Testis (tissue), 2 donors: ENCODE measurements at regions not wholly inside any gene's neighbourhood (a gene's known extent, or its start where the extent isn't known, plus 50 kb on each side); places are given as distances from the start of the nearest gene placed in this dataset.
"Not testable (repeated sequence)": the region's sequence is repeated elsewhere in the genome, so short reads cannot be mapped to it uniquely, and the experiment has no call there.

Source experiments
- DNase-seq: peaks from one replicate; pipeline ENCODE4 v3.0.0-alpha.2; 2019
- H3K27ac ChIP-seq, 2 donors: fragments of 200-600 bp; sonication (generic); one replicate each; pipeline ENCODE4 v1.5.1; 2019
- H3K27me3 ChIP-seq: fragments of 200-600 bp; sonication (generic); one replicate; pipeline ENCODE4 v1.5.1; 2019
- H3K36me3 ChIP-seq: fragments of 200-600 bp; sonication (generic); one replicate; pipeline ENCODE4 v1.5.1; 2017; ENCODE audit warnings: low read depth; ENCODE audit errors: missing control alignments
- H3K4me1 ChIP-seq: fragments of 200-600 bp; sonication (generic); one replicate; pipeline ENCODE4 v1.5.1; 2019
- H3K4me3 ChIP-seq, 2 donors: fragments of 200-600 bp; sonication (generic); one replicate each; pipeline ENCODE4 v1.5.1; 2017 to 2019
- H3K9me3 ChIP-seq: fragments of 200-600 bp; sonication (generic); one replicate; pipeline ENCODE4 v1.5.1; 2017
- POLR2A ChIP-seq: fragments of 450-650 bp; IDR thresholded peaks from one replicate; pipeline ENCODE4 v1.6.1; 2017; ENCODE audit warnings: antibody characterized with exemption, mild to moderate bottlenecking, moderate library complexity
- WGBS, 2 donors: methylation state at CpG; one replicate each; pipeline ENCODE4 v1.1.5; 2018; 5-methylcytosine and 5-hydroxymethylcytosine counted together
- intact Hi-C: fragments of 100-400 bp; cut with DNase I; formaldehyde crosslinking; loops from one replicate; pipeline ENCODE4 v1.15.1; 2023; ENCODE audit warnings: low total_unique reads
- TF ChIP-seq, protein P1 (sequence below), 3 experiments: fragments of 450-650 bp in 2 of 3; fragments of 200-600 bp in 1 of 3; sonication (generic) in 1 of 3; IDR thresholded peaks; one replicate each; pipeline ENCODE4 v1.5.1; 2016 to 2019; ENCODE audit warnings: antibody characterized with exemption in 3 of 3, mild to moderate bottlenecking in 2 of 3, moderate library complexity in 1 of 3

DNA sequence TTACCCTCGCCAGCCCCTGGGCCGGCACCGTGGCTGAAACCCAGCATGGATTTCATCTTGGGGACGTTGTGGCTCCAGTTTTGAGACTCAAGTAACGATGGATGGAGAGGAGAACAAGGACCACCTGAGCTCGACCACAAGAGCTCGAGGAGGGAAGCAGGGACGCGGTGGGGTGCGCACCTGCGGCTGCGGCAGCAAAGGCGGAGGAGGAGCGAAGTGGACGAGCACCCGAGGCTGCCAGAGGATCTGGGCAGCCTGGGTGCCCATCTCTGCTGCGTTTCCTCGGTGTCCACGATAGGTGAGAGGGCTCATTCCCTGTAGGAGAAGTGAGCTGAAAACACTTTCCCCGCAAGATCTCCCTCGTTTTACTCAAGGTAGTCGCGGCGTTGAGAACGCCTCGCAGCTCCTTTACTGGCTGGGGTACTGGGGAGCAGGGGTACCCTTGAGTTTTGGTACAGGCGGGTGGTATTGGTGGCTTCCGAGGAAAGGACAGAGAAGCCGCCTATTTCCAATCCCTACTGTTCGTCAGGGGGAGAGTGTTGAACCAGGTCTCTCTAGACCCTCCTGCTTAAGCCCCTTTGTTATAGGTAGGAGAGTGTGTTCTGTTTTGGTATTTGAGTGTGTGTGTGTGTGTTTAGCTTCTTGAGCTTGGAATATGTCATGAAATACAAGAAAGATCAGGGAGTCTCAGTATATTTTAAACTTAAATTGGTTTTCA lies 137.7 kb downstream of the TRIM27 start:
- no peaks in the 10 kb centered on the region for H3K4me1 ChIP-seq
- 0 to 1% methylated on average over 16 to 30 of the region's 30 CpGs for WGBS, 2 donors
- no peaks in the 10 kb centered on the region for H3K27me3 ChIP-seq
- TF ChIP-seq, protein P1, sequence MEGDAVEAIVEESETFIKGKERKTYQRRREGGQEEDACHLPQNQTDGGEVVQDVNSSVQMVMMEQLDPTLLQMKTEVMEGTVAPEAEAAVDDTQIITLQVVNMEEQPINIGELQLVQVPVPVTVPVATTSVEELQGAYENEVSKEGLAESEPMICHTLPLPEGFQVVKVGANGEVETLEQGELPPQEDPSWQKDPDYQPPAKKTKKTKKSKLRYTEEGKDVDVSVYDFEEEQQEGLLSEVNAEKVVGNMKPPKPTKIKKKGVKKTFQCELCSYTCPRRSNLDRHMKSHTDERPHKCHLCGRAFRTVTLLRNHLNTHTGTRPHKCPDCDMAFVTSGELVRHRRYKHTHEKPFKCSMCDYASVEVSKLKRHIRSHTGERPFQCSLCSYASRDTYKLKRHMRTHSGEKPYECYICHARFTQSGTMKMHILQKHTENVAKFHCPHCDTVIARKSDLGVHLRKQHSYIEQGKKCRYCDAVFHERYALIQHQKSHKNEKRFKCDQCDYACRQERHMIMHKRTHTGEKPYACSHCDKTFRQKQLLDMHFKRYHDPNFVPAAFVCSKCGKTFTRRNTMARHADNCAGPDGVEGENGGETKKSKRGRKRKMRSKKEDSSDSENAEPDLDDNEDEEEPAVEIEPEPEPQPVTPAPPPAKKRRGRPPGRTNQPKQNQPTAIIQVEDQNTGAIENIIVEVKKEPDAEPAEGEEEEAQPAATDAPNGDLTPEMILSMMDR (IDR thresholded peaks at IDR 0.05), result no peak
- TF ChIP-seq POLR2A, result no peak
- H3K27ac ChIP-seq, result no peak overlapping the region
- no peaks in the 10 kb centered on the region for H3K9me3 ChIP-seq
- no peaks in the 10 kb centered on the region for H3K36me3 ChIP-seq
- intact Hi-C loops, result no loop called here
- no peak for DNase-seq
- H3K4me3 ChIP-seq, result peak overlapping the region in 1 of 2 donors; percentile 5

DNA sequence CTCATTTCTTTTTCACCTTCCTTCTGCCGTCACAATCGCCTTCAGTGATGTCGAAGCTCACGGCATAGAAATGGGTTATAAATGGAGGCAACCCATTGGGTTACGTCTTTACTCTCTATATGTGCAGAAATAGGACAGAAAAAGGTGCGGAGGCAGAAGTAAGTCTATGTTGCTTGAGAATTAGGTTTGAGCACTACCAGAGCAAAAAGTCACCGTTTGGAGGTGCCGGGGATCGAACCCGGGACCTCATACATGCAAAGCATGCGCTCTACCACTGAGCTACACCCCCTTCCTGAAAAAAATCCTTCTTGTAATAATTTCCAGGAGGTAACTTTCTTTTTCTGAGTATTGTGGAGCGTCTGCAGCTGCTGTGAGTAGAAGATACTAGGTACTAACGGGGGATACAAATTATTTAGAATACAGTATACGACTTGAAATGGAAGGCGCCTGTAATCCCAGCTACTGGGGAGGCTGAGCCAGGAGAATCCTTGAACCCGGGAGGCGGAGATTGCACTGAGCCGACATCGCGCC lies 134.2 kb downstream of the TRIM27 start:
- 5 to 6% methylated on average over 20 of the region's 20 CpGs for WGBS, 2 donors
- DNase-seq, result no peak
- TF ChIP-seq, protein P1 (IDR thresholded peaks at IDR 0.05), result no peak
- TF ChIP-seq POLR2A, result no peak
- no peaks in the 10 kb centered on the region for H3K27me3 ChIP-seq
- no peaks in the 10 kb centered on the region for H3K9me3 ChIP-seq
- no peak overlapping the region for H3K27ac ChIP-seq
- intact Hi-C loops, result no loop called here
- H3K36me3 ChIP-seq, result no peaks in the 10 kb centered on the region
- peak overlapping the region; percentile 3 to 39 for H3K4me3 ChIP-seq
- H3K4me1 ChIP-seq, result no peaks in the 10 kb centered on the region

DNA sequence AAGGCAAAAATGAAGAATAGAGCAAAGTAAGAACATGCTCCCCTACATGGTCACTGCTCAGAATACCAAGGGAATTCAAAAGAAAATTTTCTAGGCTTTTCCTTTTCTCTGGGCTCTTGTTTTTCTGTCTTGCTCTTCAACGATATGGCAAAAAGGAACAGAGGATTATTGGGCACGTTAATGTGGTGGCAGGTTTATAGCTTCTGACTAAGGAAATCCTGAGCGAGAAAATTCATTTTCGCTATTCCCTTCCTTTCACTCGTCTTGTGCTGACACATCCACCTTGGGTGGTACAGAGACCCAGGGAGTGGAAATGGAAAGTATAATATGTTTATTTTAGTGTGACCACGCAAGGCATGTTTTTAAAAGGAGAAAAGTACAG lies 132.8 kb downstream of the TRIM27 start:
- Histone ChIP-seq H3K27me3 (no peaks in the 10 kb centered on the region), H3K27ac (no peak overlapping the region), H3K9me3 (no peaks in the 10 kb centered on the region), H3K4me3 (no peak overlapping the region), H3K36me3 (no peaks in the 10 kb centered on the region), H3K4me1 (no peaks in the 10 kb centered on the region)
- intact Hi-C loops, result no loop called here
- no peak for DNase-seq
- TF ChIP-seq, protein P1 (IDR thresholded peaks at IDR 0.05), result no peak
- no peak for TF ChIP-seq POLR2A
- 23 to 24% methylated on average over 6 of the region's 6 CpGs for WGBS, 2 donors

DNA sequence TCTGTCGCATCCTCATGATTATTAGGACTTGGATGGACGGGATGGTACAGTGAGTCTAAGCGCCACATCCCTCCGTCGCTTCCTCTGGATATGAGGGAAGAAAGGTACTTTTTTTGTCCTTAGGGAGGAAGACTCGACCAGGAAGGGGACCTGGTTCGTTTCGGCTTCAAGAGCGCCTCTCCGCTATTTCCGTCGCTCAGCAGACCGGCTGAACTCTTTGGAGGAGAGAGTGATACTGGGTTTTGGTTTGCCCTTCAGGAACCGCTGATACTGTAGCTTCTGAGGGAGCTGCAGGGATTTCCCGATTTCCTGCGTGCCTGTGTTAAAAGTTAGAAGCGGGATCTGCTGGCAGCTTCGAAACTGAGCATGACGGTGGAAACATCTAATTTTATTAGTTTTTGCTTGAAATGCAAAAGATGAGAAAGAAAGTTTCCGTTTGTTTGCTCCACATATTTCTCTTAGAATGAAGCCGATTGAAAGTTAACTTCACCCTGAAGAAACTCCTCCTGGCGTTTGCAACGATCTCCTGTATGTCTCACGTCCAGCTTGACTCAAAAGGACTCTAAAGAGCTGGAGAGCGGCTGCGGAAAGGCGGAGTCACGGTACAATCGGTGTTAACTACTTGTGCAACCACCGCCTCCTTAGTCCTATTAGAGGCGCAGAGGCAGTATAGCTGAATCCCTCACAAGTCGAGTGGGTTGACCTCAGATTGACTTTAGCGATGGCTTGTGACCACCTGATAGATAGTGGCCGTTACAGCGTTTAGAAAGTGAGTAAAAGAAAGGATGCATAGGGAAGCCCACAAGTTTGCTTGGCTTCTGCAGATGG lies 129.4 kb downstream of the TRIM27 start:
- H3K27me3 ChIP-seq, result no peaks in the 10 kb centered on the region
- H3K4me1 ChIP-seq, result no peaks in the 10 kb centered on the region
- no peaks in the 10 kb centered on the region for H3K36me3 ChIP-seq
- intact Hi-C loops, result no loop called here
- DNase-seq, result no peak
- no peak overlapping the region for H3K4me3 ChIP-seq
- TF ChIP-seq, protein P1 (IDR thresholded peaks at IDR 0.05), result no peak
- TF ChIP-seq POLR2A, result no peak
- WGBS, 2 donors, result 0 to 2% methylated on average over 29 to 35 of the region's 35 CpGs
- H3K9me3 ChIP-seq, result no peaks in the 10 kb centered on the region
- H3K27ac ChIP-seq, result no peak overlapping the region

DNA sequence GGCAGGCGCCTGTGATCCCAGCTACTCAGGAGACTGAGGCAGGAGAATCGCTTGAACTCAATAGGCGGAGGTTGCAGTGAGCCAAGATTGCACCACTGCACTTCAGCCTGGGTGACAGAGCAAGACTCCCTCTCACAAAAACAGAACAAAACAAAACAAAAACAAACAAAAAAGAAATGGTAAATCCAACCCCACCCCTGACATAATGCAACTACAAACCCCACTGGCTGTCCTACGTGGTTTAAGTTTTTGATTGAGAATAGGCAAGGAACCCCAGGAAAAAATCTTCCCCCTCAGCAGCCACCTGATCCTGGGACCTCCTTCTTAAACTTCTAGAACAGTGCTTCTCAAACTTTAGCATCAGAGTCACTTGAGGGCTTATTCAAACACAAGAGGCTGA lies 123.1 kb downstream of the TRIM27 start:
- H3K9me3 ChIP-seq, intact Hi-C loops, H3K27me3 ChIP-seq, H3K36me3 ChIP-seq, DNase-seq, H3K4me1 ChIP-seq, H3K27ac ChIP-seq, H3K4me3 ChIP-seq: not testable (repeated sequence)
- WGBS, 2 donors, result 77% methylated on average over 4 of the region's 4 CpGs
